GM19351 (cell line): ENCODE measurements at regions not wholly inside any gene's neighbourhood (a gene's known extent, or its start where the extent isn't known, plus 50 kb on each side); places are given as distances from the start of the nearest gene placed in this dataset.

Experiments used
- ATAC-seq: cut with Tn5 transposase; IDR thresholded peaks from one replicate; pipeline ENCODE4 v1.9.1; 2021; ENCODE audit warnings: mild to moderate bottlenecking, moderate library complexity; ENCODE audit not compliant: unreplicated experiment

DNA sequence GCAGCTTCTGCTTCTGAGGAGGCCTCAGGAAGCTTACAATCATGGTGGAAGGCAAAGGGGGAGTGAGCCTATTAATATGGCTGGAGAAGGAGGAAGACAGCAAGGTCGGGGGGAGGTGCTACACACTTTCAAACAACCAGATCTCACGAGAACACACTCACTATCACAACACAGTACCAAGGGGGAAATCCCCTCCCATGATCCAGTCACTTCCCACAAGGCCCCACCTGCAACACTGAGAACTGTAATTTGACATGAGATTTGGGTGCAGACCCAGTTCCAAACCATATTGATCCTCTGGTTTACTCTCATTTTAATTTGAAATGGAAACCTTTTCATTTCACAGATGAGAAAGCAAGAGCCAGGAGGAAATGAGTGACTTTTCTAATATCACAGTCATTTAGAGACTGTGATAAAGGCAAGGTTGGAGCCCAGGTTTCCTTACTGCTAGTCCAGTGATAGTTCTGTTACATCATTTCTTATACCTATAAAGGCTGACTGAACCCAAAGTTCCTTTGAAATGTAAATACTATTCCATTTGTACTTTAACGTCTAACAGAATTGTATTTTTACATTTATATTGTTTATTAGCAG lies 105.8 kb upstream of the GAP43 start:
- ATAC-seq: peak; percentile 44

DNA sequence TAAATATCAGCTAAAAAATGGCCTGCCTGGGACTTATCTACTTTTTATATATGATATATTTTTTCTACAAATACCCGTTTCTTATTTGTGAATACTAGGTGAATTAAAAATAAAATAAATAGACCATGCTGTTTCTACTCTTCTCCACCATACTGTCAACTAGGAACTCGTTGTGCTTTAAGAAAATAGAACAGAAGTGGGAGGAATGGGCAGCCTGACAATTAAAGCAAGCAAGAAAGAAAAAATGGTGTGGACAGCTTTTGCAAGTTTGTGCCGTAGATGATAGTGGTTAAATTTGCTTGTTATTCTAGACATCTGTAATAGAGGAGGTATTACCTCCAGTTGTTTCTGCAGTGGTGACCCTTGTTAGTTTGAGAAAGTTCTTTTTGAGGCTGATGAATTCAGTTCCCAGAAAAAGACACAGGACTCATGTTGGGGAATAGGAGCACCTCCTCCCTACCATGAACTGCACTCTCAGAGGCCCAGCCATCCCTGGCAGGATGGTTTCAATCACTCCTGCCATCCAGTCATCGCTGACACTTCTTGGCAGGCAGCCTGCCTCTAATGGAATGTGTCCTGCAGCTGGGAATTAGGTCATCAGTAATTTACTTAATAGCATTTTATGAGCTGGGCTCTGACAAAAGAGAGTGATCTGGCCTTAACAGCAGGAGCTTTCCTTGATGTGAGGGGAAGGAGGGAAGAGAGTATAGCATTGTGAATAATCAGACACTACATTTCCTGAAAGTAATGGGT lies 105.0 kb upstream of the GAP43 start:
- no peak for ATAC-seq

DNA sequence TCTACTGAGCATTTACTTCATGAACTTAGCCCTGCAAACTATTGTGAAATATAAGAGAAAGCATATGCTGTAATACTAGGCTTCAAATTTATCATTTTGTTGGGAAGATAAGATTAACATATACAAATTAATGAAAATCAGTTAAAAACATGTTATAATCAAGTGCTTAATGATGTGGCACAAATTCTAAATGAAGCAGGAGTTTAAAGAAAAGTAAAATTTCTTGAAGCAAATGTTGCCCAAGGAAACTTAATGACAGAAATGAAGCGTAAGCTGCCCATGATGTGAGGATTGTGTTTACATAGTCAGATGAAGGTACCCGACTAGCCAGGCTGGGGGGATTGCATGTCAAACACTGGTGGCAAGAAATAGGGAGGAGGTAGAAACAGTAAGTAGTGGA lies 103.1 kb upstream of the GAP43 start:
- no peak for ATAC-seq

DNA sequence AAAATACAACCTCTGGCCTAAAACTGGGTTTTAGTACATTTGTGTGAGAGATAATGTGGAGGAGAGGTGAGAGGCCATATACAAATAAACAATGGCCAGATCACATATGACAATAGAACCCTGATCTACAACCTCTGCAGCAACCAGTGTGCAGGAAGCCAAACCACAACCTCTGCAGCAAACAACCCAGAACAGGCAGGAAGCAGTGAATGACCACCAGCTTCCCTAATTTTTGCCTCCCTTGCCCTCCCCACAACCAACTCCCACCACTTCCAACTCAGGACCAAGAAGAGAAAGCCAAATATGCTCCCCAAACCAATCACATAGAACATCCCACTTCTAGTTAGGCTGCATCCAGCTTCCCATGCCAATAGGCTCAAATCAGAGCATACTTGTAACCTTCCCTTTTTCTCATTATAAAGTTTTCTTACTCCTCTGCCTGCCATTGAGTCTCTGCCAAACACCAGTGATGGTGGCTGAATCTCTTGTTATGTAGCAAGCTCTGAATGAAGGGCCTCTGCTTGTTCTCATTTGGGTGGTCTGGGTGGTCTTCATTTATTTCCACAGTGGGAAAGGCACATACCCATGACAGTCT lies 102.6 kb upstream of the GAP43 start:
- ATAC-seq: no peak

DNA sequence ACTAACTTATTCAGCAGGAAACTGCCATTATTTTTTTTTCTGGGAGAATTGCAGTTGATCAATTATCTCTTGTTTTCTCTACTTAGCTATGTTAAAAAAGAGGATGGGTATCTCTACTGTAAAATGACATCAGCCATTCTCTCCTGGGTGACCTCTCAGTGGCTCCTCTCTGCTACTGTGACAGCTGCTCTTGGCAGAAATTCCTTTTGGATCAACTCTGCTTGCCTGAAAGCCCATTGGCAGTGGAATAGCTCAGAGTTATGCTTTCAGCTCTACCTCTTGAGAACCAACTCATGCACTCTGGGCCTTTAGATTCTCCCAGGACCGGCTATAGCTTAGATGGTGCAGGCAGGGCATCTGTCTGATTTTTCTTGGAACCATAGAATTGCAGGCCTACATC lies 99.9 kb upstream of the GAP43 start:
- ATAC-seq: no peak

DNA sequence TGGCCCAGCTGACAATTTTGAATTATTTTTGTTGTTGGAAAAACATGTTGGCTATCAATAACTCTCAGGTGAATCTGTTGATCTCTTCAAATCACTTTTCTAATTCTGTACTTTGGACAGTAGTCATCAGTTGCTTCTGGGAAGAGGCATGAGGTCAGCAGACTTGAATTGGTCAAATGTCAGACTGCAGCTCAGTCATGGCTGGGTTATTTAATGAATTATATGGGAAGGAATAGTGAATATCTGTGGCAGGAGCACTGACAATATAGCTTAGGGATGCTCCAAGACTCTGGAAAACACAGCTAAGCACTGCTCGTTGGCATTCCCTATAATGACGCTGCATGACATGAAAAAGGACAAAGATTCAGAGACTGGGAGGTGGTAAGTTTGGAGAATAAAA lies 98.8 kb upstream of the GAP43 start:
- no peak for ATAC-seq

DNA sequence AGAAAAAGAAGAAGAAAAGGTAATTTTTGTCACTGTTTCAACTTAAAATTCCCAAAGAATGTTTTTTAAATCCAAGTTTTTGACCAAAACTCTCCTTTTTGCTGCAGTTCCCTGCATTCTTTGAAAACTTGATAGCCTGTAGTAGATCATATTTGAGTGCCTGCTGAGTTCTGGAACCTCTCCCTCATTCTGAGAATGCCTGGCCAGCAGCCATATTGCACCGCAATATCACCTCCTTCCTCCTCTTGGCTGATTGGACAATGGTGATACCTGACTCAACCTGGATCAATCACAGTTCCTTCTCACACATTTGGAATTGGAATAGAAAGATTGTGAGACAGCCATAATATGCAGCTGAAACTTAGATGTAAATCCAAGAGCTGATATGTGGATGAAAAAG lies 97.6 kb upstream of the GAP43 start:
- ATAC-seq: no peak

DNA sequence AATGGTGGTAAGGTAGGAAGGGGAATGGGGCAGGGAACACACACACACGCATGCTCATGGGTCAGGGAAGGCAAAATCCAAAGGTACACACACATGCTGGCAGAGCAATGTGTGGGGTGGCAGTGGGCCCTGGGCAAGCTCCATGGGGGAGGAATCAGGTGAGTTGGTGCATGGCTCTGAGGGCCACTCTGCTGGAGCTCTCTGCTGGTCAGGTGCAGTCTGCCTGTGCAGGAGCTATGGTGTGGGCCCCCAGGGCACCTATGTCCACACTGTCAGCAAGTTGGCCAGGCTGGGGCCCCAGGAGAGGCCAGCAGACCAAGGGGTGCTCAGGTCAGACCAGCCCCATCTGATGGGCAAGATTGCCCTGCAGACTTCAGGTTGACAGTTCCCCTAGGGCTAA lies 90.1 kb upstream of the GAP43 start:
- ATAC-seq: no peak

DNA sequence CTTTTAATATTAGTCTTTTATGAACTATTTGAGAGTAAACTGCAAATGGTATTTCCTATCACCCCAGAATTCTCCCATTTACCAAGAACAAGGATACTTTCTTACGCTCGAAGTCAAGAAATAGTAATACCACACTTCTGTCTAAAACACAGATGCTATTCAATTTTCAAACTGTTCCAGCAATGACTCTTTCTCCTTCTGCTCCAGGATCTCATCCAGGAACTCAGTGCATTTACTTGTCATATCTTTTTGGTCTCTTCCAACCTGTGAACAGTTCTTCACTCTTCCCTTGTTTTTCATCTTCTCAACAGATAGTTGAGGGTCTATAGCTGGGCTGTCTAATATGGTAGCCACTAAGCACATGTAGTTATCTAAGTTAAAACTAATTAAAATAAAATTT lies 87.1 kb upstream of the GAP43 start:
- ATAC-seq: no peak

DNA sequence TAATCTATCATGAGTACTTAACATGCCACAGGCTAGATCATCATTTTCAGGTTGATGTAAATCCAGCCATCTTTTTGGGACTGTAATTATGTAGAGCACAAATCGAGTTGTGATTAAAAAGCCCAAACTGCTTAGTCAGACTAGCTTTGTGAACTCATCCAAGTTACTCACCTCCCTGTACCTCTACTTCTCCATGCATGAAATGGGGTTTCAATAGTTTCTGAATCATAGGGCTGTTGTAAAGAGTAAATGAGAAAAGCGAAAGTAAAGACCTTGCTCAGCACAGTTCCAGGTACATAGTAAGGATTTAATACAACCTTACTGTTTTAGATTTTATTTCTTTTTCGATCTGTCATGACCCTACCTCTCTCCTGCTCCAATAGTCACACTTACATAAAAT lies 85.6 kb upstream of the GAP43 start:
- ATAC-seq: no peak

DNA sequence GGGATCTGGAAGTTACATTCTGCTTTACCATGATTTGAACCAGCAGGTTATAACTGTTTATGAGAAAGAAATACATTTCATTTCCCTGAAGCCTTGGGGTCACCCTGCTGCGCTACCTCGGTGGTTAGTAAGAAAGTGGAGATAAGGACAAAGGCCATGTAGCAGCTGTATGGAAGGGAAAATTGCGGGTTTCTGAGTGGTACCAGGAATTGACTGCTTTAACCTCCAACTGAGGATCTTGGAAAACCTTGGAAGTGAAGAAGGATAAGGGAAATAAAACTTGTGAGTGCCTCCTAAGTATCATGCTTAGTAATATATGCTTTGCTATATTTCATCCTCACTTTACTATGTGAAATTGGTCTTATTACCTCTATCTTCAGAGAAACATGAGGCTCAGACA lies 76.1 kb upstream of the GAP43 start:
- no peak for ATAC-seq

DNA sequence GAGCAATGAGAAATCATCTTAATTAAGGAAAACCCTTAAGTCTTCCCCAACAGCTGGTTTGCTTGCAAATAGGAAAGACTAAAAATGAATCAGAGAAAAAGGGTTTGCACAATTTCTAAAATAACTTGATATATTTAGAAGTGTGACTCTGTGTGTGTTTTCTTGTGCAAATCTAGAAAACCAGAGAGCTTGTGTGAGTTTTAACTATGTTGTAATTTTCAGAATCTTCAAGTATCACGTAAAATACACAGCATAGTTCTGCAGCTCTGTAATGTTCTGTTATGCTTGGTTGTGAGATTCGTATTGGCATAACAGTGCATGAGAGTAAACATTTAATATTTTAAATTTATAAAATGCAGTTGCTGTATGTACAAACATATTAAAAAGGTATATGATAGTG lies 74.7 kb upstream of the GAP43 start:
- ATAC-seq: no peak

DNA sequence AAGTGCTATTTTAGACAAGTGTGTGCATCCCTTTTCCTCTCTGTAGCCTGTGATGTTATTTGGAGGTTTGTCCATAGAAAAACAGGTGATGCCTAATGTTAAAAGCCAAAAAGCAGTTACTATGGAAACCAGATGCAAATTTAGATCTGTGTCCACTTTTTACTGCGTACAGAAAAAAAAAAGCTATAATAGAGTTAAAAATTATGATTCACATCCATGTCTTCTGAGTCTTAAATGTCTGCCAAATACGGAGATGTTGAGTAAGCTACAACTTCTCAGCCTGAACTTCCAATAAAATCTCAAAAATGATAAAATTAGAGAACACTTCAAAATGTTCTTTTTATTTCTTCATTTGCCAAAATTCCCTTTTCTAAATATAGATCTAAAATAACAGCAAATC lies 74.2 kb upstream of the GAP43 start:
- ATAC-seq: no peak

DNA sequence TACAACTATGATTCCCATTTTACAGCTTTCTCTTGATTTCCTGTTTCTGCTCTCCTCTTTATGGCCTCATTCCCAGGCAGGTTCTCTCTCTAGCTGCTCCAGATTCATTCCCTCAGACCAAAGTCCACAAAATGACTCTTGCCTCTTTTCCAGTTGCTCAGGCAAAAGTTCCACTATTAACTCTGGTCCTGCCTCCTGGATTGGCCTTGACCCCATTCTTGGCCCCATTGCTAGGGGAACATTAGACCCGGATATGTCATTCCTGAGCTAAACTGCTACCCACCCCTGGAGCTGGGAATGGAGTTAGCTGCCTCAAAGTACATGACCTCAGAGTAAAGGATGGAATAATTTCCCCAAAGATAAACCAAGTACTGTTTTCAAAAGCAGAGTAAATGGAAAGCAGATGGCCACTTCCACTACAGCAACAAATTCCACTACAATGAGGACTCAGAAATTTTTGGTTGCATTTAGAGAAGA lies 73.0 kb upstream of the GAP43 start:
- ATAC-seq: no peak

DNA sequence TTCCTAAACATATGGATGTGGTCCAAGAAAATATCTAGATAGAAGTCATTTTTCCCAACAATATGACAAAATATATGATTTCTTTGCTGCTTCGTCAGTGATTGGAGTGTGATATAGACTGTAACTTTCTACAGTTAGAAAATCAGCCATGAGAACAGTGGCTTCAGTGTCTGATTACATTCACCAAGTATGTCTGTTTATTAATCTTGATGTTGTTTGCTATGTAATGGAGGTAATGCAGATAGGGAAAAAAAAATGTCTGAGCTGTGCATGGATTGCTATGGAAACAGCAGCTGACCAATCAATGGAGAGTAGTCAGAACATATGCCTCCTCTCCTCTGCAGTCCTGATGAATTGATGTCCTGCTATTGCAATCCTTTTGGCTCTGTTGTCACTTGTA lies 72.3 kb upstream of the GAP43 start:
- no peak for ATAC-seq

DNA sequence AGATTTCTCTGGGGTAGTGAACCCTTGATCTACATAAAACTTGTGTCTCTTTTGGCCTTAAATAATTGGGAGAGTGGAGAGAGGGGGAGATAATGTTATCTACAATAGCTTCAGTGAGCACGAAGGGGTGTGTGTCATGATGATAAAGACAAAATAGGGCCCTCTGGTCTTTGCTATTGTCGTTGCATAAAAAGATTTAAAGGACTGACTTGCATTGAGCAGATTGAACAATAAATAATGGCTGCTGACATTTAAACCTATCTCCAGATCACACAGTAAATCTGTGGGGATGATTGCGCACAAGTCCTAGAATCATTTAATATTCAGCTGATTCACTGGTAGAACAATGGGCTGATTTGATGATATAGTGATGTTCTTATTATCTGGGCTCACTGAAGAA lies 71.3 kb upstream of the GAP43 start:
- ATAC-seq: no peak

DNA sequence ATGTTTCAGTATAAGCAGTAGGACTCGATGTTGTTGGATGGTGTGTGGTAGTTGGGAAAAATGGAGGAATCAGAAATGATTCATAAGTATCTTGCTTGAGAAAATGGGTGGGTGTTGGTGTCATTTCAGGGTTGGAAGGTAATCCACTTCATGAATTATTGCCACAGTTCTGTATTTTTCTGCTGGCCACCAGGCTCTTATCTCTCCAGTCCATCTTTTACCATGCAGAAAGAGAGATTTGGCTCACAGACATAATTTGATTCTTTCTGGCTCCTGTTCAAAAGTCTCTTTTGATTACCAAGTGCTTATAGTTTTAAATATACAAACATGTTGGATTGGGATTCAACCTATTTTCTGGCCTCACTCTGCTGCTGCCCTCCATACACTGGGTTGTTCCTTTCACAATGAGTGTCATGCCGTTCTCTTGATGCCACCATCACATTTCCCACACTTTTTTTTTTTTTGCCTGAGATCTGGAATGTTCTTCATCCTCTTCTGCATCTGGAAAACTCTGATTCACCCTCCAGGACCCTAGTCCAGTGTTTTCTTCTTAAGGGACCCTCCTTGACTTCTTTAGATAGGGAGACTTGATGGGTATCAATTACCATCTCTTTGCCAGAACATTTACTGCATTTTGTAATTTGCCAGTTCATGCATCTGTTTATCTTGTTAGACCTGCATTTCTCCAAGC lies 69.4 kb upstream of the GAP43 start:
- no peak for ATAC-seq

DNA sequence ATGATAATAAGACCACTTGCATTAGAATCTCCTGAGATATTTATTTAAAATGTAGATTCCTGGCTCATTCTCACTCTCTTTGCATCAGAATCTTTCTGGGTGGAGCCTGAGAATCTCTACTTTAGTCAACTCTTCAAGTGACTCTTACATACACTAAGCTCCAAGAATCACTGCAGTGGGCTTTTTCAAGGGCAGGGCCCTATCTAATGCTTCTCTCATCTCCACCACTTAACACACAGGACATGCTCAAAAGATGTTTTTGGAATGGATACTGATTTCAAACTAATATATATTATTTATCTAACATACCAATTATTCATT lies 68.9 kb upstream of the GAP43 start:
- no peak for ATAC-seq

DNA sequence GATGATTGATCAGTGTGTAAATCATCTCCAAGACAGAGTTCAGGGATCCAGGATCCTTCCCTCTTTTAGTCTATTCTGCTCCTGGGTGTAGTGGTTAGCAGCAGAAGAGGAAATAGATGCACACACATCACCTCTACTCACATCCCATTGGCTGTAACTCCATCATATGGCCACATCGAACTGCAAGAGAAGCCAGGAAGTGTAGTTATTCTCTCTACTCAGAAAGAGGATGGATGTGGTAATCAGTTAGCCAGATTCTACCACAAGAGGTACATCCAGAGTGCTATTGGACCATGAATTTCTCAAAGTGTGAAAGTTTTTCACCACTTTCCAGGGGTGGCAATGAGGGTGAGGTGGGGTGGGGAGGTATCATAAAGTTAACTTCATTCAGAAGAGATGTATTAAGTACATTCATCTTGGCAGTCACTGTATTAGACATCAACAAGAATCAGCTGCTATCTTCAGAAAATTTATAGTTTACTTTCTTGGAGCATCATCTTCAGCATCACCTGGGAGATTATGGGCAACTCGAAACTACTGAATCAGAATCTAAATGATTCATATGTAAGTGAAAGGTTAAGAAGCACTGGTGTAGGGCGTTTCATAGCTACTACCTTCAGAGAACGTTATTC lies 60.6 kb upstream of the GAP43 start:
- ATAC-seq: peak; percentile 43

DNA sequence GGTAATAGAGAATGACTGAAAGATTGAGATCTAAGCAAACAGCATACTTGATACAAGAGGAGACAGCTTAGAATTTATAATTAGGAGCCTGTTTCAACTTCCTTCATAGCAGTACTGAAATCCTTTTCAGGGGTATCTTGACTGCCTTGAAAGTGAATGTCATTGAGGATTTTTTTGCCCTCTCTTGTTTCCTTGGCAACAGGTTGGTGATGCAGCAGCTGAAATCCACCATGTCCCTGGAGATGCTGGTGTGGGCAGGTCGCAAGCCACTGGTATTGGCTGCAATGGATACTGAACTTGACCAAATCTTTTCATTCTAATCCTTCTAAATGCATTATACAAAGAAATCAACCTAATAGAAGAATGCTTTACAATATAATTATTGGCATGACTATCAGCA lies 59.3 kb upstream of the GAP43 start:
- no peak for ATAC-seq

DNA sequence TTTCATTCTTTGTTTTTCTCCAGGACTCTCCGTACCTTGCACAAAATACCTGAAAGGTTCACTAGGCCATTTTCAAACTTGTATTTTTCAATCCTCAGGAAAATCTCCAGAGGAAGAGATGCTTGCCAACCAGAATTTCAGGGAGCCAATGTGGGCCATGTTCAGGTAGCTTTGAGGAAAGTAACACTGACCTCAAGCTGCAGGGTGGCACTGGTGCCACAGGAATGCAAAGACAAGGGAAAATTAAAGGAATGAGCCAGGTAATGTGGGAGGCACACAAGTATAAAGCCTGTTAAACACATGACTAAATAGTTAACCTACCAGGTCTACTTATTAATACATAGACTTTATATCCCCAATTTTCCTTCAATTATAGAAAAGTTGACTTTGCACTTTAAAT lies 51.9 kb upstream of the GAP43 start:
- no peak for ATAC-seq
